Mesenchymal stem cell (in vitro differentiated cells and primary cell): ENCODE measurements at regions not wholly inside any gene's neighbourhood (a gene's known extent, or its start where the extent isn't known, plus 50 kb on each side); places are given as distances from the start of the nearest gene placed in this dataset.

Experiments used
- DNase-seq: peaks from one replicate; pipeline ENCODE4 v3.0.0-alpha.2; 2013
- H2AFZ ChIP-seq: one replicate; pipeline ENCODE4 v1.6.1; 2013; ENCODE audit warnings: low read depth, mild to moderate bottlenecking, control low read depth, inconsistent platforms, low read length, moderate library complexity
- H2AK5ac ChIP-seq: 2 replicates; pipeline ENCODE4 v1.6.1; 2013; ENCODE audit warnings: low read length, moderate library complexity, mild to moderate bottlenecking, inconsistent platforms; ENCODE audit not compliant: severe bottlenecking
- H2BK120ac ChIP-seq: one replicate; pipeline ENCODE4 v1.6.1; 2013; ENCODE audit warnings: low read depth, mild to moderate bottlenecking, inconsistent platforms, low read length, moderate library complexity
- H2BK12ac ChIP-seq, 2 experiments: one replicate each; pipeline ENCODE4 v1.6.1; 2013; ENCODE audit warnings: inconsistent platforms in 2 of 2, low read length in 2 of 2, mild to moderate bottlenecking in 2 of 2, moderate library complexity in 2 of 2, control low read depth in 1 of 2
- H2BK15ac ChIP-seq: one replicate; pipeline ENCODE4 v1.6.1; 2013; ENCODE audit warnings: mild to moderate bottlenecking, low read depth, inconsistent platforms; ENCODE audit not compliant: poor library complexity, severe bottlenecking
- H2BK5ac ChIP-seq: 2 replicates; pipeline ENCODE4 v1.6.1; 2013; ENCODE audit warnings: low read depth, mild to moderate bottlenecking, low read length, control low read depth, inconsistent platforms; ENCODE audit not compliant: poor library complexity, severe bottlenecking
- H3K14ac ChIP-seq, 2 experiments: one replicate each; pipeline ENCODE4 v1.6.1; 2013; ENCODE audit warnings: inconsistent platforms in 2 of 2, low read length in 2 of 2, control low read depth in 1 of 2, mild to moderate bottlenecking in 1 of 2, moderate library complexity in 1 of 2
- H3K18ac ChIP-seq, 2 experiments: one replicate each; pipeline ENCODE4 v1.6.1; 2013; ENCODE audit warnings: inconsistent platforms in 2 of 2, low read length in 2 of 2, control low read depth in 1 of 2, low read depth in 1 of 2, mild to moderate bottlenecking in 1 of 2
- H3K23ac ChIP-seq, 2 experiments: one replicate each; pipeline ENCODE4 v1.6.1; 2013; ENCODE audit warnings: inconsistent platforms in 2 of 2, low read length in 2 of 2, mild to moderate bottlenecking in 2 of 2, moderate library complexity in 2 of 2, control low read depth in 1 of 2
- H3K27ac ChIP-seq: 2 replicates; pipeline ENCODE4 v1.5.1; 2013; ENCODE audit warnings: mild to moderate bottlenecking, moderate library complexity, low read length, control low read depth, inconsistent platforms; ENCODE audit not compliant: poor library complexity, severe bottlenecking
- H3K27me3 ChIP-seq, 2 experiments: 2 replicates each; pipeline versions ENCODE4 v1.6.1 to v1.7.0; 2013; ENCODE audit warnings: low read length in 2 of 2, mild to moderate bottlenecking in 2 of 2, moderate library complexity in 2 of 2, control low read depth in 1 of 2, inconsistent platforms in 1 of 2; ENCODE audit not compliant: control insufficient read depth in 1 of 2, insufficient read depth in 1 of 2
- H3K36me3 ChIP-seq, 2 experiments: 2 replicates each; pipeline versions ENCODE4 v1.6.1 to v1.7.0; 2013; ENCODE audit warnings: low read length in 2 of 2, control low read depth in 1 of 2, inconsistent platforms in 1 of 2, low read depth in 1 of 2, mild to moderate bottlenecking in 1 of 2; ENCODE audit not compliant: insufficient read depth in 2 of 2, control insufficient read depth in 1 of 2
- H3K4ac ChIP-seq, 2 experiments: one replicate each; pipeline ENCODE4 v1.6.1; 2013; ENCODE audit warnings: inconsistent platforms in 2 of 2, low read length in 2 of 2, mild to moderate bottlenecking in 2 of 2, moderate library complexity in 2 of 2, control low read depth in 1 of 2, low read depth in 1 of 2
- H3K4me1 ChIP-seq: 2 replicates; pipeline ENCODE4 v1.6.1; 2013; ENCODE audit warnings: low read depth, low read length, control low read depth; ENCODE audit not compliant: control insufficient read depth, insufficient read depth
- H3K4me2 ChIP-seq: 2 replicates; pipeline ENCODE4 v1.6.1; 2013; ENCODE audit warnings: low read length, mild to moderate bottlenecking, inconsistent platforms; ENCODE audit not compliant: poor library complexity, severe bottlenecking
- H3K4me3 ChIP-seq, 2 experiments: 2 replicates each; pipeline versions ENCODE4 v1.5.1 to v1.7.0; 2013; ENCODE audit warnings: low read length in 2 of 2, mild to moderate bottlenecking in 2 of 2, control low read depth in 1 of 2, low read depth in 1 of 2; ENCODE audit not compliant: insufficient read depth in 1 of 2
- H3K79me1 ChIP-seq: replicated peaks from 2 replicates; pipeline ENCODE4 v1.6.1; 2013; ENCODE audit warnings: mild to moderate bottlenecking, control low read depth, low read length, inconsistent platforms; ENCODE audit not compliant: poor library complexity, severe bottlenecking
- H3K9ac ChIP-seq: 2 replicates; pipeline ENCODE4 v1.7.0; 2013; ENCODE audit warnings: mild to moderate bottlenecking, low read length, moderate library complexity
- H3K9me3 ChIP-seq: 2 replicates; pipeline ENCODE4 v1.7.0; 2013; ENCODE audit warnings: mild to moderate bottlenecking, low read length; ENCODE audit not compliant: control insufficient read depth
- H4K8ac ChIP-seq: one replicate; pipeline ENCODE4 v1.6.1; 2013; ENCODE audit warnings: inconsistent platforms, mild to moderate bottlenecking, low read length, moderate library complexity
- H4K91ac ChIP-seq: one replicate; pipeline ENCODE4 v1.6.1; 2013; ENCODE audit warnings: mild to moderate bottlenecking, low read length, inconsistent platforms
- WGBS: methylation state at CpG from one replicate; pipeline ENCODE4 v1.1.7; 2013; ENCODE audit warnings: mixed read lengths; 5-methylcytosine and 5-hydroxymethylcytosine counted together

GRCh38 chr19:28301961-28302360 is 911.0 kb downstream of the UQCRFS1 start:
- Histone ChIP-seq H3K27ac (no peak overlapping the region), H3K4me2 (no peak overlapping the region), H2BK12ac (no peak overlapping the region), H3K9ac (no peak overlapping the region), H3K79me1 (no peaks in the 10 kb centered on the region), H2BK15ac (no peak overlapping the region), H3K36me3 (no peaks in the 10 kb centered on the region), H3K23ac (no peak overlapping the region), H3K14ac (no peak overlapping the region), H2AK5ac (no peak overlapping the region), H3K4me3 (no peak overlapping the region), H3K27me3 (peaks cover 10 to 20% of the 10 kb centered on the region in 2 experiments), H2AFZ (no peak overlapping the region), H4K8ac (no peak overlapping the region), H2BK120ac (no peak overlapping the region), H3K9me3 (no peaks in the 10 kb centered on the region), H3K4ac (no peak overlapping the region), H4K91ac (no peak overlapping the region), H3K4me1 (peaks cover 2% of the 10 kb centered on the region), H2BK5ac (no peak overlapping the region), H3K18ac (no peak overlapping the region)
- DNase-seq = no peak
- WGBS = 73% methylated on average over 4 of the region's 5 CpGs

- Histone ChIP-seq H3K4ac (no peak overlapping the region), H3K23ac (no peak overlapping the region), H2AK5ac (no peak overlapping the region), H4K8ac (no peak overlapping the region), H4K91ac (no peak overlapping the region), H3K27ac (no peak overlapping the region), H3K36me3 (no peaks in the 10 kb centered on the region), H3K4me2 (no peak overlapping the region), H2BK12ac (no peak overlapping the region), H3K9me3 (no peaks in the 10 kb centered on the region), H3K14ac (no peak overlapping the region), H2BK120ac (no peak overlapping the region), H2AFZ (no peak overlapping the region), H2BK5ac (no peak overlapping the region), H3K9ac (no peak overlapping the region), H3K4me3 (no peak overlapping the region), H3K4me1 (peaks cover 4% of the 10 kb centered on the region), H3K79me1 (no peaks in the 10 kb centered on the region), H3K27me3 (peaks cover 10 to 20% of the 10 kb centered on the region in 2 experiments), H2BK15ac (no peak overlapping the region), H3K18ac (no peak overlapping the region)
- DNase-seq = no peak
These were observed 911.5 kb downstream of the UQCRFS1 start for GRCh38 chr19:28301463-28301862.

GRCh38 chr19:28299649-28300048 is 913.3 kb downstream of the UQCRFS1 start:
- Histone ChIP-seq H3K4ac (no peak overlapping the region), H2BK15ac (no peak overlapping the region), H3K4me3 (no peak overlapping the region), H2BK12ac (no peak overlapping the region), H3K14ac (no peak overlapping the region), H3K23ac (no peak overlapping the region), H3K18ac (no peak overlapping the region), H4K8ac (no peak overlapping the region), H4K91ac (no peak overlapping the region), H3K9me3 (no peaks in the 10 kb centered on the region), H2AFZ (no peak overlapping the region), H3K4me2 (no peak overlapping the region), H2AK5ac (no peak overlapping the region), H2BK120ac (no peak overlapping the region), H2BK5ac (no peak overlapping the region), H3K27me3 (peaks cover 10 to 20% of the 10 kb centered on the region in 2 experiments), H3K79me1 (no peaks in the 10 kb centered on the region), H3K4me1 (peaks cover 4% of the 10 kb centered on the region), H3K9ac (no peak overlapping the region), H3K36me3 (no peaks in the 10 kb centered on the region), H3K27ac (no peak overlapping the region)
- WGBS = 46% methylated on average over 7 of the region's 7 CpGs
- no peak for DNase-seq

- Histone ChIP-seq H3K36me3 (no peaks in the 10 kb centered on the region), H3K18ac (no peak overlapping the region), H2AK5ac (no peak overlapping the region), H3K27me3 (peaks cover 5 to 20% of the 10 kb centered on the region in 2 experiments), H4K8ac (no peak overlapping the region), H3K4me2 (no peak overlapping the region), H3K23ac (no peak overlapping the region), H3K14ac (no peak overlapping the region), H2AFZ (no peak overlapping the region), H3K4me3 (no peak overlapping the region), H2BK12ac (no peak overlapping the region), H2BK15ac (no peak overlapping the region), H2BK120ac (no peak overlapping the region), H3K79me1 (no peaks in the 10 kb centered on the region), H2BK5ac (no peak overlapping the region), H3K9me3 (no peaks in the 10 kb centered on the region), H3K4me1 (peaks cover 14% of the 10 kb centered on the region), H4K91ac (no peak overlapping the region), H3K27ac (no peak overlapping the region), H3K9ac (no peak overlapping the region), H3K4ac (no peak overlapping the region)
- 73% methylated on average over 11 of the region's 11 CpGs for WGBS
- DNase-seq = no peak
These were observed 915.3 kb downstream of the UQCRFS1 start for GRCh38 chr19:28297586-28298157.
